HG03196 (cell line): ENCODE measurements at regions not wholly inside any gene's neighbourhood (a gene's known extent, or its start where the extent isn't known, plus 50 kb on each side); places are given as distances from the start of the nearest gene placed in this dataset.

ENCODE experiments used
- ATAC-seq: cut with Tn5 transposase; IDR thresholded peaks from one replicate; pipeline ENCODE4 v1.9.1; 2021; ENCODE audit not compliant: unreplicated experiment

DNA sequence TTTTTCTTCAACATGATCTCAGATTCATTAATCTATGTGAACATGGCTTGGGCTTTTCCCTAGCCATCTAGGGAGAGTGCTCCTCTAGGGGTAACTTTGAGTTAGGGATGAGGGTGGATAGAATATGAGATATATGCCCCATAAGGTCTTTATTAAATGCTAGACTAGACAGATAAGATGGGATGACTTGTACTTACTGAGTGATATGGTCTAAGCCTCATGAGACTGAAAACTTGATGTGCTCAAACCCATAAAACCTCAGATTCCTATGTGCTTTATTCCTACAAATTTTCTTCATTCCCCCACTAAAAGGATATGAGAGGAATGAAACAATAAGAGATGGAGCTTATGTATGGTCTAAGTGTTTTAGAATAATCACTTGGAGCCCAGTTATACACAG lies 386.6 kb downstream of the YTHDC2 start:
- ATAC-seq: no peak

- no peak for ATAC-seq
These were observed 387.3 kb downstream of the YTHDC2 start for GRCh38 chr5:113900816-113901215.

DNA sequence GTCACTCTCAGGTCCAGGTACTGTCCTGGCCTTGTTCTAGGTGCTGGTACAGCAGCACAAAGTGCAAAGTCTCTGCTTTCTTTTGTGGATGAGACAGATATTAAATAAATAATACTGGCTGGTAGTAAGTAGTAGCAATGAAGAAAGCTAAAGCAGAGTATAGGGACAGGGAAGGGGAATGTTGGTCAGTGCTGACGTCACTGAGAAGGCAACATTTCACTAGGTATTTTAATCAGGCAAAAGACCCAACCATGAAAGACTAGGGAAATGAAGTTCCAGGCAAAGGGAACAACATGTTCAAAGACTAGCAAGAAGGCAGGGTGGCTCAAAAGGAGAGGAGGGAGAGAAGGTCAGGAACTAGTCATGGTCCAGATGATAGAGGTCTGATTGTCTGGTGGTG lies 388.2 kb downstream of the YTHDC2 start:
- no peak for ATAC-seq

GRCh38 chr5:113902917-113903660 lies 389.6 kb downstream of the YTHDC2 start:
- no peak for ATAC-seq

- ATAC-seq: no peak
These were observed 396.3 kb downstream of the YTHDC2 start for GRCh38 chr5:113909782-113910181.

DNA sequence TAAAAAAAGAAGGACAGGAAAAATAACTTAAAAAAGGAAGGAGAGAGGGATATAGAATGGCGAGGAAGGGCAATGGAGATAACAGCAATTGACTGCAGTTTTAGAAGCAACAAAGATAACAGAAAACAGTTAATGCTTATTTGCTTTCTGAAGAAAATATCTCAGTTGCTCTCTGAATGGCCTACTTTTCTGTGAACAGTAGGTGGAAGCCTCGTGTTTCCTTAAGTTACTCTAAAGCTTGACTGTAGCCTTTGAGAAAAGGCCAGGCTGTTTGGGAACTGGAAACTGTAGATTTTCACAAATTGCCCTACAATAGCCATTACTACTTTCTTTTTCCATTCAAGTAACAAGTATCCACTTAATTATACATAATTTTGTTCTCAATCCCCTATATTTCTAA lies 404.5 kb downstream of the YTHDC2 start:
- no peak for ATAC-seq

GRCh38 chr5:113922343-113922742 lies 408.8 kb downstream of the YTHDC2 start:
- ATAC-seq: no peak

- no peak for ATAC-seq
These were observed 422.0 kb downstream of the YTHDC2 start for GRCh38 chr5:113935453-113935852.

- no peak for ATAC-seq
These were observed 423.8 kb downstream of the YTHDC2 start for GRCh38 chr5:113937301-113937700.

- no peak for ATAC-seq
These were observed 421.9 kb upstream of the KCNN2 start for GRCh38 chr5:113939988-113940387.

DNA sequence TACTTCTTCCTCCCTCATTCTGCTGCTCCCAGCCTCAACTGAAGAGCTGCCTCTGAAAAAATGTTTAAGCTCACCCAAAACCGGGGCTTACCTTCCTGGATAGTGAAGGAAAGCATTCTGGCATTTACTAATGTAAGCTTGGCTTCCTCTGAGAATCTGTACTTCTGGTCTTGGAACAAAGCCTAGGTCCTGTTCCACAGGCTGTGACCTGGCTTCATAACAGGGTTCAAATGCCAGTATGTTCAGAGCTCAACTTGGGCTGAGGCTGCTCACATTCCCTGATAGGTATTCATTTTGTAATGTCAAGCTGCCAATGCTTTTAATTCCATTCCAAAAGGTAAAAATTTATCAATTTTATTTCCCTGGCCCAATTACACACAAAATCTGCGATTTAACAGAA lies 411.7 kb upstream of the KCNN2 start:
- ATAC-seq: no peak

- ATAC-seq: no peak
These were observed 396.6 kb upstream of the KCNN2 start for GRCh38 chr5:113965225-113965624.

DNA sequence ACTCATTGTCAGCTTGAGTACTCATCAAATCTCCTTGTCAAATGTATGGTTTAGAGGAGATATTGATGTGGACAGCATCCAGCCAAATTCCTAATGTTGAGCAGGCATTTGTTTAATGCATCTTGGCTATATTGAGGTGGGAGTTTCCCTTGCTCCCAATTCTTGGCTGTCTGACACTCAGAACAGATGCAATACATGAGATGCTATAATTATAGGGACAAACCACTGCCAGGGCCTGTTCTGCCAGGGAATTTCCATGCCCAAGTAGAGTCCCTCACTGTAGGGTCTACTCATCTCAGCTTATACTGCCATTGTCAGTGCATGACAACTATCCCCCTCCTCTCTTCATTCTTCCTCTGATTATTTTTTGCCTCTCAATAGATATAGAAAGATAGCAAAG lies 392.0 kb upstream of the KCNN2 start:
- ATAC-seq: no peak

DNA sequence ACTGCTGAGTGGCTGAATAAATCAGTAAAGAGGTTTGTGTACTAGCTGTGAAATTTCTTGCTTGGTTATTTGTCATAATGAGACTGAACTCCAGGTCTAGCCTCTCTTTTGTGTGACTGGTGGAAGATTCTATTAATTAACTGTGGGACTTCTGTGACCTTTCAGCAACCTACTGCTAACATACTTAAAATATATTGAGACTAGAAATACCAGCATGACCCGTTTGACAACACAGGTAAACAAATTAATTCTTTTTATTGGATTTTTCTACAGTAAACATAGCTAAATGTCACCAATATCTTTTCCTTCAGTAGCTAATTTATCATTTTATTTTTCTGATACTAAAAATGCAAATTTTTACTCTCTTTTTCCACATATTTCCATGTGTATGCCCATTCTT lies 390.4 kb upstream of the KCNN2 start:
- no peak for ATAC-seq

GRCh38 chr5:113974976-113975375 lies 386.9 kb upstream of the KCNN2 start:
- no peak for ATAC-seq

- ATAC-seq: no peak
These were observed 376.9 kb upstream of the KCNN2 start for GRCh38 chr5:113984928-113985327.

GRCh38 chr5:113985505-113985904 lies 376.4 kb upstream of the KCNN2 start:
- ATAC-seq: no peak

GRCh38 chr5:113989278-113989912 lies 372.5 kb upstream of the KCNN2 start:
- no peak for ATAC-seq

DNA sequence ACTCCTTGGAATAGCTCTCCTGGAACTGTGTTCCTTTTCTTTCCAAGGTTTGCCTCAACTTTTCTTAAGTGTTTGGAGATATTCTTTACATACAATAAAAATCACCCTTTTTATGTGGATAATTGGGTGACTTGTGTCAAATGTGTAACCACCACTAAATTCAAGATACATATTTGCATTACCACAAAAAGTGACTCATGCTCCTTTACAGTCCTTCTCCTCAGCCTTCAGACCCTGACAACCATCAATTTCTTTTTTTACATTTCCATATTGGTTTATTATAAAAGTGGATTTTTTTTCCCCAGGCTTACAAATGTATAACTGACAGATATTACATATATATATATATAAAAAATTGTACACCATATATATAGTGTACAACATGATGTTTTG lies 372.0 kb upstream of the KCNN2 start:
- no peak for ATAC-seq

DNA sequence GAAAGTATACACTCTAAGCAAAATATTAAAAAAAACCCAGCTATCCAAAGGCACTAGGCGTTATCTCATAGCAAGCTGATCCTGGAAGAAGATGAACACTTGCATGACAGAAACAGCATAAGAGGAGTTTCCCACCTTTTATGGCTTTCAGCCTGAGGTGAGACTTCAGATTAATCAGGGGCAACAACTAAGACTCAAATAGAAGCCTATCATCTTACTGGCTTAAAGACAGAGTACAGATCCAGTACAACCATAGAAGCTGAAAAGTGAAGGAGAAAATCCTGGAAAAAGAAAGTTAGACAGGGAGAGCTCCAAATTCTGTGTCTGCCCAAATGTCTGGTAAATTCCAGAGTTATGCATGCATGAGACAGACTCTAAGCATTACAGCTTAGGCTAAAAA lies 360.8 kb upstream of the KCNN2 start:
- ATAC-seq: no peak

- ATAC-seq: no peak
These were observed 355.3 kb upstream of the KCNN2 start for GRCh38 chr5:114006582-114006981.

DNA sequence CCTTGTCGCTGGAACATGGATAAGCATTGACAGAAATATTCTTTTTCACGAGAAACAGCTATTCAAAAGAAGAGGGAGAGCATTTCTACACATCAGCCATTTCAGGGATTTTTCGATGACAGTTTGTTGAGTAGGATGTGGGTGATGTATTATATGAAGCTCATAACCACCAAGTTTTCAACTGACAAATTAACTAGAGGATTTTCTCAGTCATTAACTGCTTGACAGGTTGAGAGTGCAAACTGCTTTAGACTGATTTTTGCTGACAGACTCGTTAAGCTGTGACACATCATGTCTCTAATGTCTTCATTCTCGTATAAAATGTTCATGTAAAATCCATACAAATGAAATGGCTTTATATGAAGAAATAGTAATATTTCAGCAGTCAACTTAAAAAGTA lies 354.2 kb upstream of the KCNN2 start:
- ATAC-seq: no peak

GRCh38 chr5:114010362-114010761 lies 351.5 kb upstream of the KCNN2 start:
- no peak for ATAC-seq
